Astrocyte (in vitro differentiated cells and primary cell): ENCODE measurements at regions not wholly inside any gene's neighbourhood (a gene's known extent, or its start where the extent isn't known, plus 50 kb on each side); places are given as distances from the start of the nearest gene placed in this dataset.

Source experiments
- CTCF ChIP-seq: IDR thresholded peaks from 2 replicates; pipeline ENCODE4 v1.5.1; 2011; ENCODE audit warnings: low read depth, mild to moderate bottlenecking, inconsistent platforms, low read length, moderate library complexity; ENCODE audit not compliant: insufficient read depth
- EZH2 ChIP-seq: IDR thresholded peaks from 2 replicates; pipeline ENCODE4 v1.6.1; 2012; ENCODE audit warnings: mild to moderate bottlenecking, low read length, inconsistent platforms; ENCODE audit not compliant: insufficient read depth

- TF ChIP-seq CTCF (no peak), EZH2 (no peak)
These were observed 170.5 kb upstream of the TGFBR2 start for GRCh38 chr3:30435861-30436331.
